ENCODE measurements at regions not wholly inside any gene's neighbourhood (a gene's known extent, or its start where the extent isn't known, plus 50 kb on each side); places are given as distances from the start of the nearest gene placed in this dataset.

- DNase-seq = no peak
Observed at GRCh38 chr5:103463261-103463660, 99.3 kb downstream of the NUDT12 start.

GRCh38 chr5:103461243-103461642 lies 101.3 kb downstream of the NUDT12 start:
- DNase-seq = no peak

GRCh38 chr5:103458497-103459040 lies 104.0 kb downstream of the NUDT12 start:
- no peak for DNase-seq

- no peak for DNase-seq
Observed at GRCh38 chr5:103456476-103456875, 106.1 kb downstream of the NUDT12 start.

GRCh38 chr5:103455796-103456195 lies 106.8 kb downstream of the NUDT12 start:
- no peak for DNase-seq

- no peak for DNase-seq
Observed at GRCh38 chr5:103454770-103455169, 107.8 kb downstream of the NUDT12 start.

- no peak for DNase-seq
Observed at GRCh38 chr5:103452666-103453065, 109.9 kb downstream of the NUDT12 start.

- no peak for DNase-seq
Observed at GRCh38 chr5:103452089-103452488, 110.5 kb downstream of the NUDT12 start.

- DNase-seq = no peak
Observed at GRCh38 chr5:103451261-103451660, 111.3 kb downstream of the NUDT12 start.

- no peak for DNase-seq
Observed at GRCh38 chr5:103450333-103451061, 112.1 kb downstream of the NUDT12 start.

- DNase-seq = no peak
Observed at GRCh38 chr5:103446813-103447212, 115.8 kb downstream of the NUDT12 start.

GRCh38 chr5:103445426-103446035 lies 117.1 kb downstream of the NUDT12 start:
- no peak for DNase-seq

- no peak for DNase-seq
Observed at GRCh38 chr5:103444333-103445038, 118.1 kb downstream of the NUDT12 start.

- no peak for DNase-seq
Observed at GRCh38 chr5:103442750-103443149, 119.8 kb downstream of the NUDT12 start.

- no peak for DNase-seq
Observed at GRCh38 chr5:103441523-103441922, 121.1 kb downstream of the NUDT12 start.

- no peak for DNase-seq
Observed at GRCh38 chr5:103439007-103439406, 123.6 kb downstream of the NUDT12 start.

GRCh38 chr5:103436656-103437055 lies 125.9 kb downstream of the NUDT12 start:
- no peak for DNase-seq

- DNase-seq = no peak
Observed at GRCh38 chr5:103436112-103436511, 126.5 kb downstream of the NUDT12 start.

GRCh38 chr5:103435136-103435889 lies 127.3 kb downstream of the NUDT12 start:
- DNase-seq = no peak

GRCh38 chr5:103434057-103434456 lies 128.5 kb downstream of the NUDT12 start:
- DNase-seq = no peak

GRCh38 chr5:103433211-103433610 lies 129.4 kb downstream of the NUDT12 start:
- DNase-seq = no peak

- DNase-seq = no peak
Observed at GRCh38 chr5:103428923-103429322, 133.7 kb downstream of the NUDT12 start.
